Endodermal cell (in vitro differentiated cells): ENCODE measurements at regions not wholly inside any gene's neighbourhood (a gene's known extent, or its start where the extent isn't known, plus 50 kb on each side); places are given as distances from the start of the nearest gene placed in this dataset.

Source experiments
- DNase-seq: peaks from one replicate; pipeline ENCODE4 v3.0.0-alpha.2; 2017
- H3K27ac ChIP-seq: 2 replicates; pipeline ENCODE4 v1.5.1; 2013; ENCODE audit warnings: mild to moderate bottlenecking, low read depth, low read length, moderate library complexity
- H3K27me3 ChIP-seq: 2 replicates; pipeline ENCODE4 v1.6.1; 2013; ENCODE audit warnings: mild to moderate bottlenecking, low read length, moderate library complexity; ENCODE audit not compliant: insufficient read depth, control insufficient read depth, poor library complexity, severe bottlenecking
- H3K36me3 ChIP-seq: 2 replicates; pipeline ENCODE4 v1.7.0; 2013; ENCODE audit warnings: mild to moderate bottlenecking, low read length, moderate library complexity; ENCODE audit not compliant: control insufficient read depth, insufficient read depth
- H3K4me1 ChIP-seq: one replicate; pipeline ENCODE4 v1.7.0; 2013; ENCODE audit warnings: low read length; ENCODE audit not compliant: control insufficient read depth, insufficient read depth
- H3K4me3 ChIP-seq: 2 replicates; pipeline ENCODE4 v1.5.1; 2013; ENCODE audit warnings: mild to moderate bottlenecking, low read length, moderate library complexity
- H3K9ac ChIP-seq: 2 replicates; pipeline ENCODE4 v1.6.1; 2013; ENCODE audit warnings: mild to moderate bottlenecking, low read length, moderate library complexity; ENCODE audit not compliant: poor library complexity, severe bottlenecking; ENCODE audit errors: extremely low read depth
- H3K9me3 ChIP-seq: 2 replicates; pipeline ENCODE4 v1.6.1; 2013; ENCODE audit warnings: mild to moderate bottlenecking, low read length, moderate library complexity; ENCODE audit not compliant: control insufficient read depth
- H3K27ac Mint-ChIP-seq: 2 replicates; pipeline ENCODE4 v1.8.0; 2020; ENCODE audit warnings: mixed read lengths
- H3K27me3 Mint-ChIP-seq: 2 replicates; pipeline ENCODE4 v1.8.0; 2021; ENCODE audit warnings: mild to moderate bottlenecking, mixed read lengths; ENCODE audit not compliant: insufficient read depth
- H3K36me3 Mint-ChIP-seq: 2 replicates; pipeline ENCODE4 v1.8.0; 2020; ENCODE audit warnings: low read depth, mixed read lengths
- H3K4me1 Mint-ChIP-seq: 2 replicates; pipeline ENCODE4 v1.8.0; 2020; ENCODE audit warnings: mixed read lengths
- H3K4me3 Mint-ChIP-seq: 2 replicates; pipeline ENCODE4 v1.8.0; 2020; ENCODE audit warnings: mild to moderate bottlenecking, moderate library complexity, mixed read lengths
- H3K9me3 Mint-ChIP-seq: 2 replicates; pipeline ENCODE4 v1.8.0; 2020; ENCODE audit warnings: mild to moderate bottlenecking, mixed read lengths
- CTCF ChIP-seq: fragments of 200-600 bp; sonication (generic); conservative IDR thresholded peaks from 2 replicates; pipeline ENCODE4 v1.5.0; 2021; ENCODE audit warnings: antibody characterized with exemption, mild to moderate bottlenecking
- WGBS, 2 experiments: methylation state at CpG; one replicate each; pipeline versions ENCODE4 v1.1.5 to v1.1.7; 2013; ENCODE audit warnings: missing lambda C conversion rate in 2 of 2, mixed read lengths in 1 of 2; ENCODE audit not compliant: insufficient coverage in 1 of 2, insufficient read length in 1 of 2; 5-methylcytosine and 5-hydroxymethylcytosine counted together

- H3K36me3 ChIP-seq: no peaks in the 10 kb centered on the region
- no peak for DNase-seq
- peaks cover 25% of the 10 kb centered on the region for H3K4me1 Mint-ChIP-seq
- peaks cover 1% of the 10 kb centered on the region for H3K9me3 Mint-ChIP-seq
- no peak overlapping the region for H3K4me3 Mint-ChIP-seq
- no peak overlapping the region for H3K4me3 ChIP-seq
- no peaks in the 10 kb centered on the region for H3K9me3 ChIP-seq
- H3K4me1 ChIP-seq: no peaks in the 10 kb centered on the region
- 100% methylated on average over 1 of the region's 2 CpGs; no CpG with 5 or more reads in 1 of the 2 experiments for WGBS, 2 experiments
- H3K27me3 Mint-ChIP-seq: no peaks in the 10 kb centered on the region
- no peak overlapping the region for H3K27ac ChIP-seq
- no peak overlapping the region for H3K9ac ChIP-seq
- peaks cover under 1% of the 10 kb centered on the region for H3K36me3 Mint-ChIP-seq
- no peak for TF ChIP-seq CTCF
- no peaks in the 10 kb centered on the region for H3K27me3 ChIP-seq
- no peak overlapping the region for H3K27ac Mint-ChIP-seq
Measured at GRCh38 chr3:146343551-146343950, 92.6 kb upstream of the PLSCR4 start.

- H3K4me1 ChIP-seq: no peaks in the 10 kb centered on the region
- Mint-ChIP-seq H3K27ac (no peak overlapping the region), H3K4me3 (no peak overlapping the region), H3K27me3 (no peaks in the 10 kb centered on the region), H3K4me1 (peaks cover 22% of the 10 kb centered on the region), H3K9me3 (peaks cover 6% of the 10 kb centered on the region), H3K36me3 (peaks cover 4% of the 10 kb centered on the region)
- no peak overlapping the region for H3K4me3 ChIP-seq
- no peak overlapping the region for H3K27ac ChIP-seq
- no peaks in the 10 kb centered on the region for H3K27me3 ChIP-seq
- no peak overlapping the region for H3K9ac ChIP-seq
- TF ChIP-seq CTCF: no peak
- no peaks in the 10 kb centered on the region for H3K36me3 ChIP-seq
- H3K9me3 ChIP-seq: peaks cover 5% of the 10 kb centered on the region
- no peak for DNase-seq
Measured at GRCh38 chr3:146342989-146343388, 92.1 kb upstream of the PLSCR4 start.

GRCh38 chr3:146339349-146339748, 88.4 kb upstream of the PLSCR4 start:
- H3K4me3 ChIP-seq: no peak overlapping the region
- Mint-ChIP-seq H3K27ac (no peak overlapping the region), H3K36me3 (peaks cover 16% of the 10 kb centered on the region), H3K9me3 (peaks cover 37% of the 10 kb centered on the region), H3K27me3 (no peaks in the 10 kb centered on the region), H3K4me1 (peaks cover 3% of the 10 kb centered on the region), H3K4me3 (no peak overlapping the region)
- no peaks in the 10 kb centered on the region for H3K36me3 ChIP-seq
- no peak for DNase-seq
- H3K27me3 ChIP-seq: no peaks in the 10 kb centered on the region
- 97 to 100% methylated on average over 5 to 7 of the region's 7 CpGs for WGBS, 2 experiments
- peaks cover 27% of the 10 kb centered on the region for H3K9me3 ChIP-seq
- TF ChIP-seq CTCF: no peak
- H3K9ac ChIP-seq: no peak overlapping the region
- H3K4me1 ChIP-seq: no peaks in the 10 kb centered on the region
- H3K27ac ChIP-seq: no peak overlapping the region
